Activated CD4-positive, alpha-beta T cell treated with anti-CD3 and anti-CD28 coated beads, Interleukin-2, amount 10 ng/mL, durations not matched to agents 7 days and 5 days (primary cell): ENCODE measurements at regions not wholly inside any gene's neighbourhood (a gene's known extent, or its start where the extent isn't known, plus 50 kb on each side); places are given as distances from the start of the nearest gene placed in this dataset.

Experiments used
- CTCF ChIA-PET: fragments of 350-600 bp; sonication (Branson Sonifier 250); formaldehyde crosslinking; loops from one replicate; lab custom pipeline; 2021; ENCODE audit warnings: antibody characterized with exemption; lab: Charles Lee
- POLR2A ChIA-PET: fragments of 350-600 bp; sonication (Branson Sonifier 250); formaldehyde crosslinking; loops from one replicate; lab custom pipeline; 2021; ENCODE audit warnings: antibody characterized with exemption; lab: Charles Lee
- DNase-seq: peaks from one replicate; pipeline ENCODE4 v3.0.0-alpha.2; 2020
- H3K27ac Mint-ChIP-seq: one replicate; pipeline ENCODE4 v1.8.0; 2021; ENCODE audit warnings: mild to moderate bottlenecking, moderate library complexity, mixed read lengths
- H3K27me3 Mint-ChIP-seq: one replicate; pipeline ENCODE4 v1.8.0; 2021; ENCODE audit warnings: mixed read lengths
- H3K36me3 Mint-ChIP-seq: one replicate; pipeline ENCODE4 v1.8.0; 2021; ENCODE audit warnings: low read depth, mixed read lengths
- H3K4me1 Mint-ChIP-seq: one replicate; pipeline ENCODE4 v1.8.0; 2021; ENCODE audit warnings: mixed read lengths
- H3K4me3 Mint-ChIP-seq: one replicate; pipeline ENCODE4 v1.8.0; 2021; ENCODE audit warnings: mild to moderate bottlenecking, moderate library complexity, mixed read lengths
- H3K9me3 Mint-ChIP-seq: one replicate; pipeline ENCODE4 v1.8.0; 2021; ENCODE audit warnings: mixed read lengths

DNA sequence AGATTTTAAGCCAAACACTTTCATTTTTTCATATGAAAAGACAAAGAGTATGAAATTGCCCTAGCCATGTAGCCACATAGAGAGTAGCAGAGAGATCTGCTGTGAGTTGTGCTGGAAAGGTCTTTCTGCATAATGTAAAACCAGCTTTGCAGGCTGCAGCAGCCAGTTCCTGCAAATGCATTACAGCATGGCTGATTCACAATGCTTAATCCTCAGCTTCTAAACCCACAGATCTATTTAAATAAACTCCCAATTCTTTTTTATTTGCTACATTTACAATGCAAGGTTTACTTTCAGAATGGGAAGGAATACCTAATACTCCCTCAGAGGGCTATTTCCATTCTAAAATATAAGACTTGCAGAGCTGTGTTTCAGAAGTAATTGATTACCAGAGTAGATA, 185.6 kb upstream of the STARD13 start:
- no peaks in the 10 kb centered on the region for H3K36me3 Mint-ChIP-seq
- no peak overlapping the region for H3K27ac Mint-ChIP-seq
- no peaks in the 10 kb centered on the region for H3K27me3 Mint-ChIP-seq
- CTCF ChIA-PET, result interaction anchor here (0.7 kb wide), 2 partner anchors 157 to 484 kb away, joined by 3 to 4 read pairs; no protein-coding TSS in a partner anchor
- no peak for DNase-seq
- H3K4me1 Mint-ChIP-seq, result no peaks in the 10 kb centered on the region
- no peak overlapping the region for H3K4me3 Mint-ChIP-seq
- POLR2A ChIA-PET, result no interaction called here
- H3K9me3 Mint-ChIP-seq, result no peaks in the 10 kb centered on the region

DNA sequence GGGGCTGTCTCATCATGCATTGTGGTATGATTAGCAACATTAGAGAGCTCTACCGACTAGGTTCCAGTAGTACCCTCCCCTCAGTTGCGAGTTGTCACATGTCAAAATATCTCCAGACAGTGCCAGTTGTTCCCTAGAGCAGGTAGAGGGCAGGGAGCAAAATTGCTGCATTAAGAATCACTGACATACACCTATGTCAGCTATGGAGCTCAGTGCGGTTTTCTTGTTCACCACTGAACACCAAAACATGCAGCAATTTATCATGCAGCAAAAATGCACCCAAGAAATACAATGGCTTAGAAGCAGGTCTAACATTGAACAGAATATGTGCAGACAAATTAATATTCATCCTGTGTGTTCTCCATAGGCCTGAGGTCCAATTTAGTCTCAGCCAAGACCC, 186.9 kb upstream of the STARD13 start:
- no peak overlapping the region for H3K27ac Mint-ChIP-seq
- H3K36me3 Mint-ChIP-seq, result no peaks in the 10 kb centered on the region
- H3K9me3 Mint-ChIP-seq, result peaks cover 4% of the 10 kb centered on the region
- ChIA-PET POLR2A (no interaction called here), CTCF (no interaction called here)
- H3K4me3 Mint-ChIP-seq, result no peak overlapping the region
- no peaks in the 10 kb centered on the region for H3K27me3 Mint-ChIP-seq
- no peak for DNase-seq
- H3K4me1 Mint-ChIP-seq, result no peaks in the 10 kb centered on the region

DNA sequence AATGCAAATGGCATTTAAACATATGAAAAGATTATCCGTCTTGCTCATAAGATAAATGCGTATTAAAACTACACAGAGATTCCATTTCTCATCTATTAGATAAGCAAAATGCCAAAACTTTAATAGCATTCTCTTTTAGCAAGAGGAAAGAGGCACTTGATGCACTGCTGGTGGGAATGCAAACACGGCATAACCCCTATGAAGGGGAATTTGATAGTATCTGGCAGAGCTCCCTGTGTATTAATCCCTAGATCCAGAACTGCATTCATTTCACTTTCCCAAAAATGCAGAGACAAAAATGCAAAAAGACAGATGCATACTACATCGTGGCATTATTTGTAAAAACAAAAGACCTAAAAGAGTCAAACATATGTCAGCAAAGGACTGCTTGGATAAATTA, 193.6 kb upstream of the STARD13 start:
- H3K27me3 Mint-ChIP-seq, result no peaks in the 10 kb centered on the region
- ChIA-PET CTCF (no interaction called here), POLR2A (no interaction called here)
- H3K27ac Mint-ChIP-seq, result no peak overlapping the region
- peaks cover 10% of the 10 kb centered on the region for H3K9me3 Mint-ChIP-seq
- H3K4me1 Mint-ChIP-seq, result no peaks in the 10 kb centered on the region
- DNase-seq, result no peak
- no peak overlapping the region for H3K4me3 Mint-ChIP-seq
- H3K36me3 Mint-ChIP-seq, result no peaks in the 10 kb centered on the region

DNA sequence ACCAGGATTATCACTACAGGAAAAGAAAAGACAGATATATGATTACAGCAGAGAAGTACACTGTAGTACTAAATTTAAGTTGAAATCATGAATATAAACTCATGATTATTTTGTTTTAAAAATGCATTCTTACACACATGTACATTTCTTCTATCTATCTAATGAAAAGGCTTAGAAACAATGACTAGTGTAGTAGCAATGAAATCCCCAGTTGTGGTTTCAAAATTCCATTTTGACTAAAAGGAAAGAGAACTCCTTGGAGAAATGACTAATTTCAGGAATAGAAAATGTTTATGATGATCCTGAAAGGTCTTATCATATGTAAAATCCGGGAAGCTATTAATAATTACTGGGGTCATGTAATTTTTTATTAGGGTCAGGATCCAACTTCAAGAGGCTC, 195.0 kb upstream of the STARD13 start:
- Mint-ChIP-seq H3K4me1 (no peaks in the 10 kb centered on the region), H3K27ac (no peak overlapping the region), H3K4me3 (no peak overlapping the region), H3K36me3 (no peaks in the 10 kb centered on the region), H3K9me3 (peaks cover 16% of the 10 kb centered on the region), H3K27me3 (peaks cover 7% of the 10 kb centered on the region)
- ChIA-PET POLR2A (no interaction called here), CTCF (no interaction called here)
- no peak for DNase-seq

DNA sequence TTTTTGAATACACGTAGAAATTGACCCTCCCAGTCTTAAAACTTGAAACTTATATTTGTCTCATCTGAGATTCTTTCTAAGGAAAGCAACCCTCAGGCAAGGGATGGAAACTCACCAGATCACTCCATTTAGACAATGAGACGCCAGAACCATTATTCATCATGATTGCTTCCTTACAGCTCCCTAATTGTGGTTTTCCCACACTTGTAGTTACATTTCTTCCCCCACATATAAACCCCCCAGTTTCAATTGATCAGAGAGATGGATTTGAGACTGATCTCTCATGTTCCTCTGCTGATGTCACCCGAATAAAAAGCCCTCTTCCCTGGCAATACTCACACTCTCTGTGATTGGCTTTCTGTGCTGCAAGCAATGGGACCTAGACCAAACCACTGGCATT, 197.9 kb upstream of the STARD13 start:
- H3K27me3 Mint-ChIP-seq, result peaks cover 10% of the 10 kb centered on the region
- no peak overlapping the region for H3K27ac Mint-ChIP-seq
- POLR2A ChIA-PET, result no interaction called here
- no peaks in the 10 kb centered on the region for H3K36me3 Mint-ChIP-seq
- no peaks in the 10 kb centered on the region for H3K4me1 Mint-ChIP-seq
- H3K9me3 Mint-ChIP-seq, result peaks cover 6% of the 10 kb centered on the region
- H3K4me3 Mint-ChIP-seq, result no peak overlapping the region
- CTCF ChIA-PET, result no interaction called here
- DNase-seq, result no peak

DNA sequence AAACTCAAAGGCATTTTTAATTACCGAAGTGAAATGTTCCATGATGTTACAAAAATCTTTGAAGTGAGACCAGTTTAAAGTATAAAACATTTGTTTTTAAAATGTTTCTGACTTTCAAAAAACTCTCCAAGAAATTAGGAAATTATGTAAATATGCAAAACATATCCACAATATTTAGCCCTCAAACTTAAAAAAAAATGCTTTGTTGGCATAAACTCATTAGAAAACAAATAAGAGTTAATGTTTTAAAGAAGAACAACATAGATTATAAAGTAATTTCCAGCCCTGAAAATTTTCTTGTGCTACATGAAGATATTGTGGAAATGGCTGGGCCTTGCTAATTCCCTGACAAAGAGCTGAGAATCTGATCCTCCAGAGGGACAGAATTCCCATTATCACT, 199.7 kb upstream of the STARD13 start:
- H3K27ac Mint-ChIP-seq, result no peak overlapping the region
- DNase-seq, result no peak
- H3K9me3 Mint-ChIP-seq, result peaks cover 6% of the 10 kb centered on the region
- no peaks in the 10 kb centered on the region for H3K4me1 Mint-ChIP-seq
- ChIA-PET POLR2A (no interaction called here), CTCF (no interaction called here)
- H3K36me3 Mint-ChIP-seq, result no peaks in the 10 kb centered on the region
- H3K4me3 Mint-ChIP-seq, result no peak overlapping the region
- H3K27me3 Mint-ChIP-seq, result peaks cover 10% of the 10 kb centered on the region

DNA sequence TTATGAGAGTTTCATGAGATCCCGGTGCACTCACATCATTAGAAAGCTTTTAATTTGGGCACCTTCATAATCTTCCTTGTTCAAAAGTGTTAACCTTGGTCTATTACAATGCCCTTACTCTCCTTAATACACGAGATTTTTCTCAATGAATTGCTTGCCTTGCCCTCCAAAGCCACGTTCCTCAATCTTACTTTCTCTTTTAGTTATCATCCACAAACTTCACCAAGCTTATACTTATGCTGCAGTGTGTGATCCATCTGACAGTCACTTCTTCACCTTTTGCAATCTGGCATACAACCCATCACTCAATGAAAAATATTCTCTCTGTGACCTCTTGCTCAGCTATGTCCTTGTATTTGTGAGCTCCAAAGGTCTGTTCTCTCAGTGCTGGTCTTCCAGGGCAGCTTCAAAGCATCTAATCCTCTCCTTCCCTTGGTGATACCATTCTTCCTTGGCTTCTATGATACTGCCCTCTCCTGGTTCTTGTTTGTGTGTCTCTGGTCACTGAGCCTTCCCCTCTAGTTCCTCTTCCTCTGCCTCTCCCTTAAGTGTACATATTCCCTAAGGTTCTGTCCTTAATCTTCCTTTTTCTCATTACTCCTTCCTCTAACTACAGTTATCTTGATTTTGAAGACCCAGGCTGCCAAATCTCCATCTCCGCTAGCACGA, 202.2 kb upstream of the STARD13 start:
- POLR2A ChIA-PET, result no interaction called here
- H3K27me3 Mint-ChIP-seq, result peaks cover 10% of the 10 kb centered on the region
- H3K4me3 Mint-ChIP-seq, result no peak overlapping the region
- no peak overlapping the region for H3K27ac Mint-ChIP-seq
- DNase-seq, result no peak
- no peaks in the 10 kb centered on the region for H3K4me1 Mint-ChIP-seq
- H3K36me3 Mint-ChIP-seq, result no peaks in the 10 kb centered on the region
- CTCF ChIA-PET, result interaction anchor here (0.7 kb wide), 1 partner anchor 259 kb away, joined by 3 read pairs; no protein-coding TSS in a partner anchor
- peaks cover 6% of the 10 kb centered on the region for H3K9me3 Mint-ChIP-seq

DNA sequence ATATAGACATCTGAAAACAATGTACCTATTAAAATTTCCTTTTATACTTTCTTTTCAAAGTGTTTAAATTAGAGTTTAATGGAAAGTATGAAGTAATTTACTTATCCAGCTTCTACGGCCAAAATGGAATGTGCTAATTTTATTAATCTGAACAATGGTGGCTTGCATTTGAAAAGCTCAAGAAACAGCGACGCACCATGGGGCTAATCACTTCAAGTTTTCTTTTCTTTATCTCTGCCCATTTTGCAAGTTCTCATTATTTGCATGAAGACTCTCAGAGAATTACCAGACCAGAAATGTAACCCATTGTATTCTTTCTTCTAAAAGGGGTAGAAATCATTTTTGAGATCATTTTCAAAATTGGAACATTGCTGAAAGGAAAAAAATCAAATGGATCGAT, 204.0 kb upstream of the STARD13 start:
- no peak for DNase-seq
- no peaks in the 10 kb centered on the region for H3K4me1 Mint-ChIP-seq
- peaks cover 3% of the 10 kb centered on the region for H3K9me3 Mint-ChIP-seq
- POLR2A ChIA-PET, result interaction anchor here (0.8 kb wide), 1 partner anchor 276 kb away, joined by 3 read pairs; no protein-coding TSS in a partner anchor
- H3K4me3 Mint-ChIP-seq, result no peak overlapping the region
- CTCF ChIA-PET, result no interaction called here
- no peak overlapping the region for H3K27ac Mint-ChIP-seq
- H3K36me3 Mint-ChIP-seq, result no peaks in the 10 kb centered on the region
- peaks cover 6% of the 10 kb centered on the region for H3K27me3 Mint-ChIP-seq

DNA sequence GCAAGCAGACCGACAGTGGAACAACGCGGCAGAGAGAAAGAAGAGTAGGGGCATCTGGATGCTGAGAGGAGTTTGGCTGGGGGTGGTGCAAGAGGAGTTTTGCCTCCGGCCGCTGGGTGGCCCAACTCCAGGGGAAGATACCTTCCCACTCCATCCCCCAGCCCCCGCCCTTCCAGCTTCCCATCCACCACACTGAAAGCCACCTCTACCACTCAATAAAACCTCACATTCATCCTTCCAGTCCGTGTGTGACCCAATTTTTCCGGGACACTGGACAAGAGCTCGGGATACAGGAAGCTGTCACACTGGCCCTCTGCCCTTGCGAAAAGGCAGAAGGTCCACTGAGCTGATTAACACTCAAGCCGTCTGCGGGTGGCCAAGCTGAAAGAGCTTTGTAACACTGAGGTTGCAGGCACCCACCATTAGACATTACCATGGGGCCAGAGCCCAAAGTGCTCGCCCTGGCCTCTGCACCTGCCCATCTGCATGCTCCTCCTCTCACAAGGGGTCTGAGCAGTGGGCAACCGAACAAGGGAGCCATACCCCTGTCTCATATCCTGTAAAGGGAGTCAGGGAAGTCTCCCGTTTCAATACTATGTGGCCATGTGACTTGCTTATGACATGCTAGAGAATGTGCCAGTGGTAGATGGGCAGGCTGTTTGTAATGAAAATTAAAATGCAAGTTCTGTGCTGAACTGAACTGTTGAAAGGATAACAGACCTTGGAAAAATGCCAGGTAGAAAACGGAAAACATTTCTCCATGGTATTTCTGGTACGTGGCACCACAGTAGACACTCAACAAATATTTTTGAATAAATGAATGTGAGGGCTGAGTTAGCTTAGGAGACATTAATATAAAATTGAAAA, 205.1 kb upstream of the STARD13 start:
- no peaks in the 10 kb centered on the region for H3K36me3 Mint-ChIP-seq
- H3K9me3 Mint-ChIP-seq, result no peaks in the 10 kb centered on the region
- CTCF ChIA-PET, result no interaction called here
- DNase-seq, result no peak
- H3K4me1 Mint-ChIP-seq, result no peaks in the 10 kb centered on the region
- H3K27ac Mint-ChIP-seq, result no peak overlapping the region
- peaks cover 3% of the 10 kb centered on the region for H3K27me3 Mint-ChIP-seq
- POLR2A ChIA-PET, result no interaction called here
- H3K4me3 Mint-ChIP-seq, result no peak overlapping the region

DNA sequence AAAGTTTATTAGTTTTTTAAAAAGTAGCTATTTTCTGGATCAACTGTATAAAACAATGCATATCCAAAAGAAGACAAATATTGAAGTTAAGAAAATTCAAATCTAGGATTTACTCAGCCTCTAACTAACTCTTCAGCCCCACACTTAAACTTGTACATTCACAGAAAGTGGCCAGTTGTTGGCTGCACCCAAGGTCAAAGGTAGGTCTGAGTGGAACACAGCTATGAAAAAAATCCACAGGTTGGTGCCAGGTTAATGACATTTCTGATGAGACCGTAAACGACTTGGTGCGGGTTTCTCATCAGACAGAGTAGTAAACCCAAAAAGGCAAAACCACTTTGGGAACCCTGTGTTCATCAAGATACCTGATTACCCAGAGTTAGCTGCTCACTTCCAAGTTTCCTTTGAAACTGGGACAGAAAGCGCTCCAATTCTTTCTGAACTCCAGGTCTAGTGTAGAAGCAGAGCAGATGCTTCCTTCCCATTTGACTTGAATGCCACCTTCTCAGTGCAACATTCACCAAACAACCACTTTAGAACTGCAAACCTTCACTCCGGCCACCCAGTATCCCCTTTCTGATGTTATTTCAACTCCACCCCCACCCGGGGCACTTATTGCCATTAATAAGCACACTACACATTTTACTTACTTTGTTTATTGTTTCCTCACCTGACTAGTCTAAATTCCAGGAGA, 208.3 kb upstream of the STARD13 start:
- Mint-ChIP-seq H3K9me3 (no peaks in the 10 kb centered on the region), H3K4me3 (no peak overlapping the region), H3K27ac (no peak overlapping the region), H3K27me3 (peaks cover 2% of the 10 kb centered on the region), H3K36me3 (no peaks in the 10 kb centered on the region), H3K4me1 (no peaks in the 10 kb centered on the region)
- DNase-seq, result no peak
- CTCF ChIA-PET, result no interaction called here
- POLR2A ChIA-PET, result no interaction called here

DNA sequence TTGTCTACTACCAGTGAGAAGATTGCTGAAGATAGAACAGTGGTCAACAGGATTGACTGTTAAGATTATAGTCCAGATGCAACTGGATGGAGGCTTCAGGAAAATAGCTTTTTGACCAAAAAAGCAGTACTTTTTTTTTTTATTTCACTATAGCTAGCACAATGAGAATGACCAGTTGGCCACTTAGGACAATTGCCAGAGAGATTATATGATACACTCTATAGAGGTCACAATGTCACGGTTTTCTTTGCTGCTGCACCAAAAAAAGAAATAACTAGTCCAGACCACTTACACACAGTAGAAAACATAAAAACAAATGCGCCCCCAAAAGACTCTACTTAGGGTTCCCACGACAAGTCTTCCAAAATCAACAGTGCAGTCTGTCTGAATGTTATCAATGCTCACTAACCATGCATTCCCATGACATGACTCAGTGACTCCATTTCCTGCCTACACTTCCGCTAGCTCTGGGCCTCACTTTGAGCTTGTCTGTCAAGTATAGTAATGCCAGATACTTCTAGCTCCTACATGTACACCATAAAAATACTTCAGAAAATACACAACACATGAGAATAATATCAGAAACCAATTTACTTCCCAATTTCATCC, 209.1 kb upstream of the STARD13 start:
- H3K4me1 Mint-ChIP-seq, result no peaks in the 10 kb centered on the region
- H3K9me3 Mint-ChIP-seq, result no peaks in the 10 kb centered on the region
- peaks cover 2% of the 10 kb centered on the region for H3K27me3 Mint-ChIP-seq
- CTCF ChIA-PET, result no interaction called here
- no peak overlapping the region for H3K4me3 Mint-ChIP-seq
- DNase-seq, result no peak
- H3K36me3 Mint-ChIP-seq, result no peaks in the 10 kb centered on the region
- no peak overlapping the region for H3K27ac Mint-ChIP-seq
- POLR2A ChIA-PET, result no interaction called here

DNA sequence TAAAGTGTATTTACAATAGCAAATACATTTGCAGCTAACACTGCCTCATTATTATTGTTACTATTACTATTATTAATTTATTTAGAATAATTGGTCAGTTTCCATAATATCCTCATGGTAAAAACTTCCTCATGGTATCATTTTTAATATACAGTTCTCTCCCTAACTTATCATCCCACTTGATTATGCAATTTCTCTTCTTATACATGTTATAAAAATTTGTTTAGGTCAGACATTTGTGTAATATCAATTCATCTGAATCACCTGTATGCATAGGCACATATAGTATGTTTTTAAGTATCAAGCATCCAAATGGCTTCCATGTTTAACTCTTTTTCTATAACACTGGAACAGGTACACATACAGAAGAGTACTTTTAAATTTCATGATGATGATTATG, 210.8 kb upstream of the STARD13 start:
- Mint-ChIP-seq H3K27ac (no peak overlapping the region), H3K4me1 (no peaks in the 10 kb centered on the region), H3K9me3 (no peaks in the 10 kb centered on the region), H3K4me3 (no peak overlapping the region), H3K36me3 (no peaks in the 10 kb centered on the region), H3K27me3 (peaks cover 4% of the 10 kb centered on the region)
- no peak for DNase-seq
- ChIA-PET CTCF (no interaction called here), POLR2A (no interaction called here)
